GM13977 (cell line): ENCODE measurements at regions not wholly inside any gene's neighbourhood (a gene's known extent, or its start where the extent isn't known, plus 50 kb on each side); places are given as distances from the start of the nearest gene placed in this dataset.

Experiments used
- DNase-seq: peaks from one replicate; pipeline ENCODE4 v3.0.0; 2012; ENCODE audit warnings: low spot score
- CTCF ChIP-seq: IDR thresholded peaks from 2 replicates; pipeline ENCODE4 v1.5.1; 2012; ENCODE audit warnings: mild to moderate bottlenecking, control low read depth; ENCODE audit not compliant: insufficient read depth; ENCODE audit errors: extremely low read depth, missing control alignments
- in situ Hi-C: fragments of 300-500 bp; cut with MboI; formaldehyde crosslinking; loops from one replicate; pipeline ENCODE4 v1.12.0; 2022; ENCODE audit warnings: low sequenced_read_pairs, low pct_unique_long_range_greater_than_20kb, mixed read lengths, inconsistent platforms; ENCODE audit not compliant: unreplicated experiment

- in situ Hi-C loops: no loop called here
- DNase-seq: no peak
- TF ChIP-seq CTCF: no peak
Measured at GRCh38 chr13:109344552-109345157, 441.7 kb downstream of the IRS2 start.

GRCh38 chr13:109336730-109337129, 449.7 kb downstream of the IRS2 start:
- no peak for TF ChIP-seq CTCF
- no peak for DNase-seq
- in situ Hi-C loops: no loop called here

DNA sequence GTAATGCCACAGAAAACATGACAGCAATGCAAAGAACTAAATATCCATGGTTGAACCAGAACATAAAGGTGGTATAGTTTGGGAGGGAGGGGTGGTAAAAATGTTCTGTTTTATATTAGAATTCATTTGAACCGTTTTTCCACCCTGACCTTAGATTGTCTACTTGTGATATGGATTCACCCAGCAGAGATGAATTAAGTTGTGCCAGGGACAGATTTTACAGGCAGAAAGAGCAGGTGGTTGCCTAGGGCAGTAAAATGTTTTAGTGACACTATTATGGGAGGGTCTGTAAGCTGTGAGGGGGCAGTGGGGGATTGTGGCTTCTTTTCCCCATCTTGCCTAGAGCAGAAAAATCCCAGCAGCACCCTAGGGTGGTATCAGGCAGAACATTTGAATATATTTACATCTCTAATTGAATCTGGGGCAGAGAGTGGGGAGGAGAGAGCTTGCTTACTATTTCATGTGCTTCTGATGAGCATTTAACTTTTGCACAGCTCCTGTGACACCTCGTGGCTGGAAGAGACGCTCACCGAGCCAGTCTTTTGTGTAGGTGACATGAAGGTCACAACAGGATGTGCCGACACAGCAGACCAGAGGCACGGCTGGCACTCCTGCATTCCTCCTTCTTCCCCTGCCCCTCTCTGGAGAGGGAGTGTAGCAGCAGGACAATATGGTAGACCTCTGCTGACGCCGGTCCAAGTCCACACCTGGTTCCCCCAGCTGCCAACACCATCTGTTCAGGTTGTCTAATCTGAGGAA, 452.3 kb downstream of the IRS2 start:
- in situ Hi-C loops: no loop called here
- no peak for TF ChIP-seq CTCF
- no peak for DNase-seq

- no peak for DNase-seq
- in situ Hi-C loops: no loop called here
- no peak for TF ChIP-seq CTCF
Measured at GRCh38 chr13:109332506-109333499, 453.6 kb downstream of the IRS2 start.

- in situ Hi-C loops: no loop called here
- TF ChIP-seq CTCF: no peak
- no peak for DNase-seq
Measured at GRCh38 chr13:109331898-109332297, 454.5 kb downstream of the IRS2 start.

DNA sequence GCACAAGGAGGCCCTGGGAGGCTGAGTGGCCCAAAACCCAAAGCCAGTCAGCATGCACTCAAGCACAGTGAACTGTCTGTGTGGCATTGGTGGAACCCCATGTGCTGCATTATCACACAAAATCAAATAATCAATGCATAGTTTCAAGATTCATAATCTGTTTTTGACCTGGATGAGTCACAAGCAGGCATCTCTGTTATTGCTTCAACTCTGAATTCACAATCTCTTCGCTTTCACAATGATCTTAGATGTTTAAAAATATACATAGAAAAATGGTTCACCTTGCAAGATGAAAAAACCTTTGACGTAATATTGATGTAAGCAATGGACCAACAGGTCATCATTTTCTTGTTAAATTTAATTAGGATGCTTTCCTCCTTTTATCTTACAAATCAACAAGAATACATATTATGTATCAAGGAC, 455.4 kb downstream of the IRS2 start:
- in situ Hi-C loops: no loop called here
- TF ChIP-seq CTCF: no peak
- no peak for DNase-seq
